NCI-H69 (cell line): ENCODE measurements at regions not wholly inside any gene's neighbourhood (a gene's known extent, or its start where the extent isn't known, plus 50 kb on each side); places are given as distances from the start of the nearest gene placed in this dataset.
"Not testable (repeated sequence)": the region's sequence is repeated elsewhere in the genome, so short reads cannot be mapped to it uniquely, and the experiment has no call there.

ENCODE experiments used
- DNase-seq: peaks from one replicate; lab custom pipeline; 2025; lab: John Stamatoyannopoulos, UW

DNA sequence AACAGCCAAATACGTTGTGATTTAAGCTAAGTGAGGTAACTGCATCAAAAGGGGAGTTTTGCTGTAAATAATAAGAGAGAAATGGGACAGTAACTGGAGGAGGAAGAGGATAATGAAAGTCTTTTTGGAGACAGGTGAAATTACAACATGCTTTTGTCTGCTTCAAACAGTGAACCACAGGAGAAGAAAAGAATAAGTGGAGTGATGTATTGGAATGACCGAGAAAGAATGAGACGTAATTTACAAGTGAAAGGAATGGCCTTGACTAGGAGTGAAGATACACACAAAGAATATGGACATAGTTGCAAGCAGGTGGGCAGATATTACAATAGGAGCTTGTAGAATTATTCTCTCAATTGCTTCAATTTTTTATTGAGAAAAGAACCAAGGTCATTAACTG is 550.8 kb downstream of the DIPK2A start:
- DNase-seq = no peak

DNA sequence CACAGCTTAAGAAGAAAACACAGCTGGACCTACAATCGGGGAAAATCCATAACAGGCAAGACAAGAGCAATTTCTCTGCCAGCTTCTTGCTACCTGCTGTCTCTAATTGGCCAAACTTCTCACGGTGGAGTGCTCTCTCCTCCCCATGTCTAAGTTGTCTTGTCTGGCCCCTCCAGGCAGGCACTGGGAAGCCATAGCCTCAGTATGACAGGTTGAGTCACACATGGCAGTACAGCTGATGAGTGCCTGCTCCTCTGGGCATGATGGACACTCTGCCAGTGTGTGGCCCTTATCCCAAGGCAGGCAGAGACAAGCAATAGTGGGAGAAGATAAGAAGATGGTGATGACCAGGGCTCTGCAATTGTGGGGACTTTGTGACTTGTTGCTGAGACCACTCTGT is 551.8 kb downstream of the DIPK2A start:
- DNase-seq = no peak

DNA sequence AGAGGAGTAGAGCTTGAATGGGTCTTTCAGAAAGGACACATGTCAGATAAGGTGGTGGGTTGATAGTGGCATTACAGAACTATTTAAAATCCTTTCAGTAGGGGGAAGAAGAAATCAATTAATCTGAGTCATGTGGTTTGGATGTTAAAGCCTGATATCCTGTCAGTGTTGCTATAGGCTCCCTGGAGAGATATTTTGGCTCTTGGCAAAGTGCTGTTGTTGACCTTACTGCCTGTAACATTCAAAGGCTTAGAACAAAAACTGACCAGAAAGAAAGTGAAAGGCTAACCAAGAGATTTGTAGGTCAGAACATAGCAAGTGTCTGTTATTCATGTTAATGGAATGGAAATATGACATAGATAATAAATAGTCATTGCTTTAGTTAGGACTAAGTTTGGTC is 552.9 kb downstream of the DIPK2A start:
- DNase-seq = peak; percentile 7

DNA sequence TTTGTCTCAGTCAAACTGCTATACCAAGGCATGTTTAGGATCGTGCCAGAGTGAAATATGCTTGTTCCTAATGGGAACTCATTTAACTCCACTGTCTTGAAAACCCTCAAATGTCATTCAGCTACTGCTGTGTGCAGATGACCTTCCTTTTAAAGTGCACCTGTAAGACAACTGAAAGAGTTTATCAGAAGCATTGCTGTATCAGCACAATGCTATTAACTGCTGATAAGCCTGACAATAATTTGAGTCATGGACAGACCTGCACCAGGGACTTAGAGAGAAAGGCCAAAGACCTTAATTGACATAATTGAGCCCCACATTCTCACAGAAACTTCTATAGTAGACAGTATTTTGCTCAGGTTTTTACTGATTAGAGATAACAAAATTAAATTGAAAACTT is 557.9 kb downstream of the DIPK2A start:
- no peak for DNase-seq

DNA sequence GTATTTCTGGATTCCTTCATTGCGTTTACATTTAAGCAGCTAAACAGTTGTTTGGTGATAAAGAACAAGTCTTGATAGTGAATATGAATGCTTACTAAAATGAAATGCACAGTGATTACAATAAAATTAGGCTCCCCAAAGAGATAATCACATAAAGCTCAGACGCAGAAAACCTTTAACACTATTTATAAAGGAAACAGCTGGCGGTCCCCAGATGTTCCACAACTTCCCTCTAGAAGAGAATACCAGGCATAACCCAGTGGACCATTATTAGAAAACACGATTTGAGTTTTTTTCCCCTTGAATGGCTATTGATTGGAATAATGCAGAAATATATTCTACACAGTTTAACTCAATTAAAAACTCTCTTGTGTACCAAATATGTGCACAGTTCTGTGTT is 573.2 kb downstream of the DIPK2A start:
- peak; percentile 17 for DNase-seq

DNA sequence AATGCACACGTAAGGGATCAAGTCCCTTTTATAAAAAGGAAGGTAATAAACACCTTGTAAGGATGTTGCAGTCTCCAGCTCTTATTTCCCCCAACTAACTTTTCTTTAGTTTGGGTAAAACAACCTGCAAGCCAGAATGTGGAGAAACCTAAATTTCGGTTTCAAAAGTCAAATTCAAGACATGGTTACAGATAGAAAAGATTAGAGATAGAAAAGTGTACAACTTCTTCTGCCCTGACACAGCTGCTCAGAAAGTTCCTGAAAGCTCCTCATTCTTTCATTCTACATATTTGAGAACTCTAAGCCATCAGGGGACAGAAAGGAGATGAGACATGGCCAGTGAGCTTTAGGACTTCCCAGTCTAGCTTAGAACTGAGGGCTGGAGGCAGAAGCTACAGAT is 574.9 kb downstream of the DIPK2A start:
- no peak for DNase-seq

DNA sequence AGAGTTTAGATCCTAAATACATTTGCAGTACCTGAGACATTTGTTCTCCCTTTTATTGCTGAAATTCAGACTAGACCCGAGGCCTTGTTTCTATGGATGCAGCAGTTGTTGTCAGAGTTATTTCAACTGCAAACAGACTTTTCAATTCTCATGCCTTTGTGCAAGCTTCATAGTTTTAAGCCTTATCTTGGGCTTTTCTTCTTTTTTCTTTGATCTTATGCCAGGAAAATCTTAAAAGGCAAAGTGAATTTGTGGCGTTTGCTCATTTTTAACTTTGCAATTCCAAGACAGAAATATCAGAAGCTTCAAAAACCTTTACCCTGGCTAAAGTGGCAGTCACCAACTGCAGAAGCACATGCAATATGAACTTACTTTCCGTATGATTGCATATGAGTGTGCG is 576.7 kb downstream of the DIPK2A start:
- no peak for DNase-seq

DNA sequence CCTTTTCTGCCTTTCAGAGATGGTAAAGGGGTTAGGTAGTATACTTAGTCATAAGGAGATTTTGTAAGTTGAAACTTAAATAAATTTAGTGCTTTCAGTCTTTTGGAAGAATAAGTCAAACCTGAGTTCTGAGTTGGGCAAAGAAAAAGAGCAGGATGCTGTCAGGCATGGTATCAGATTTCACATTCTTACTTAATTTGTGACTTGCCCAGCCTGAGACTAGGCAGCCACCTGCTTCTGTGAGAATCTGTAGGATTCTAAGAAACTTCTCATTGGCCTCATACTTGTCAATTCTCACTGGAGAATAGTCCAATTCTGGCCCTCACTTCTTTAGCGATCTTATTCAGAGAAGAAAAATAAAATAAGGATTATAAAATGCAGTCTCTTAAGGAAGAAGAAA is 577.5 kb downstream of the DIPK2A start:
- DNase-seq = peak; percentile 26

DNA sequence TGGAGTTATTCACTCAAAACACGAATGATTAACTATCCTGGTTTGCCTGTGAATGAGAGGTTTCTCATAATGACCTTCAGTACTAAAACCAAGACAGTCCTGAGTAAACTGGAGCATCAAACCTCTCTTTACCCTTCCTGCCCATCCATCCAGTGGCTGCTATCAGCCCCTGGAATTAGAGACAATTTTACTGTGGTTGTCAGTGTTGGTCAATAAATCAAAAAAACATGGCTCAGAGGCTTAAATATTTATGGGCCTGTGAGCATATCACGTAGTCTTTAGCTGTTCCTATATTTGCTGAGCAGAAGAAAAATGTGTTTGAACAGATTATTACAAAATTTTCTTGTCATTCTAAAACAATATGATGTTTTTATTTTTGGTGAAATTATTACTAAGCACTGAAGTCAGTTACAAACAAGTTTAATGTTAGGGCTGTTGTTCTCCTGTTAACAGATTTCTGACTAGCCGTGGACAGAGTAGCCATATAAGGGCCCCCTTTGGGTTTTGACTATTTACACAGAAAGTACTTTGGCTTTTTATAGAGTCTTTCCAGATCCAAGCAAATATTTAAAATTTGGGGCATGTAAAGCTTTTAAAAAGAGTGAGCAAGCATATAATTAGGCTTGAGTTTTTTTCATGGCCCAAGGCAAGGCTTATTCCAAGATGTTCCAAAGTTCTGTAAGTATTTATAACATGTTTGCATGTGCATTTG is 580.9 kb downstream of the DIPK2A start:
- DNase-seq = peak; percentile 49

DNA sequence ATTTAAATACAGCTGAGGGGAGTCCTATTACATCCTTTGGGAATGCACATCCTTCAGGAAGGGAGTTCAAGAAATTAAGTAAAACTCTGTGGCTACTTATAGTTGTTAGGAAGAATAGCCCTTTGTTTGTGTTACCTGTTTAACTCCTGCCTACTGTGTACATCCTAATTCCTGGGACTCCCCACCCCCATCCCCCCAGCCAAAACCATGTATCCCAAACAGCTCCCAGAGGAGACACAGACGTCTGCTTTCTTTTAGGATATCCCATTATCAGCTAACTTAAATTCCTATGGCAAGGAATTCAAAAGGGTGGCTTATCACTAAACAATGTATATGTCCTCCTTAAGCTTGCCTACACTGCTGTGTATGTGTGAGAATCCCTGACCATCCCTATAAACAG is 581.7 kb downstream of the DIPK2A start:
- peak; percentile 37 for DNase-seq

DNA sequence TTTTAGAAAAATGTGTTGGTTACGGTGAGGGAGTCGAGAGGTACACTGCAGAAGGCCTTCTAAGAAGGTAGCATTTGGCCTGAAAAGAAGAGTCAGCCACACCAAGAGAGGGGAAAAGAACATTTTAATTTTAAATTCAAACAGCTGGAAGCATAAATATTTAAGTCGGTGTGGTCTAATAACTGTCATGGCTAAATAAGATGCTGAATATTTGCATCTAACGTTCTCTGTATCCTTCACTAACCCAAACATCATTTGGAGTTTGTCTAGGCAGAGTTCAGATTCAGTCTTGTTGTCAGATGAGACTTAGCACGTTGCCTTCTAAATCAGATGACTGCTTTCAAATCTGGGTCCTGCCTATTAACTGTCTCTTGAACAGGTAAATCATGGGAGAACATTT is 583.3 kb downstream of the DIPK2A start:
- no peak for DNase-seq

DNA sequence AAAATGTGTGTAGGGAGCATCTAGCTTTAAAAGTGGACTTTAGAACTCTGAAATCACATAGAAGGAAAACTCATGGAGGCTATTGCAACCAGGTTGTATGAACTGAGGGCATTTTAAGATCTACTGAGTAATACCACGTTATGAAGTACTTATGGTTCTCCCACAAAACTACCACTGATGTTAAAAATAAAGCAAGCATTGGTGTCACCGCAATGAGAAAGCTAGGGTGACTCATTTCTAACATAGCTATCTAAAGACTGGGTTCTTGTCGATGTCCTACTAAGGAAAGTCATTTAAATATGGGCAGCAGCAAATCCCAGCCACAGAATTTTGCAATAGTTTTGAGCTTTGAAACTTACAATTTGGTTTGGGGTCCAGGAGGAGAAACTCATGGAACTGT is 584.8 kb downstream of the DIPK2A start:
- no peak for DNase-seq

DNA sequence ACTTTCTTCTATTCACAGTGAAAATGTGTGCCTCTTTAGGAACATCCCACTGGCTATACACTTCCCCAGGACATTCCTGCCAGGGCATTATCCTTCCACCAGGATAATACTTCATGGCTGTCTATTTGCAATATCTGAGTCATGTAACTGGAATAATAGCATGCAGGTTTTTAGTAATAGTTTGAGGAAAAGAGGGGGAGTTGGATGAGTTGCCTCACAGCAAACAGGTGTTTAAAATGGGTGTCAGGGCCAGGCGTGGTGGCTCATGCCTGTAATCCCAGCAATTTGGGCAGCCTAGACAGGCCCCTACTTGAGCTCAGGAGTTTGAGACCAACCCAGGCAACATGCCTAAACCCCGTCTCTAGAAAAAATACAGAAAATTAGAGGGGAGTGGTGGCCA is 585.9 kb downstream of the DIPK2A start:
- DNase-seq = no peak

DNA sequence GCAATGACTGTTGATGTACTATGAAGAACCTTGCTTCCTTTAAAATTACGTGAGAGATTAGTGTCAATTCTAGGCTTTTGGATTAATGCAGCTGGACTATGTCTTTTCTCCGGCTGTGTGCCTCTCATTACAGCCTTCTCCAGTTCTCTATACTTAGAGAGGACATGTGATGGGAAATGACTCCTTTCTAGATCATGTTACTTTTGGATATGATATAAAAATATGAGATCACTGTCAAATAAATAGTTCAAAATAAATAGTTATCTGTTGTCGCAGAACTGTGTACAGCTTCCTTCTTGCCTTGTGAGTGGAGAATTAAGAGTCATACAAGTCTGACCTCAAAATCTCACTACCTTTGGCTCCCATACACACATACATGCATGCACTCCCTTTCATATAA is 592.4 kb downstream of the DIPK2A start:
- no peak for DNase-seq

DNA sequence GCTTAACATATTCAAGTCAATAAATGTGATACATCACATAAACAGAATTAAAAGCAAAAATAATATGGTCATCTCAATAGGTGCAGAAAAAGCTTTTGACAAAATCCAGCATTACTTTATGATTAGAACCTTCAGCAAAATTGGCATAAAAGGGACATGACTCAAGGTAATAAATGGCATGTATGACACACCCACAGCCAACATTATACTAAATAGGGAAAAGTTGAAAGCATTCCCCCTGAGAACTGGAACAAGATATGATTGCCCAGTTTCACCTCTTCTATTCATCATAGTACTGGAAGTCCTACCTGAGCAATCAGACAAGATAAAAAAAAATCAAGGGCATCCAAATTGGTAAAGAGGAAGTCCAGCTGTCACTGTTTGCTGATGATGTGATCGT is 594.7 kb downstream of the DIPK2A start:
- no peak for DNase-seq

DNA sequence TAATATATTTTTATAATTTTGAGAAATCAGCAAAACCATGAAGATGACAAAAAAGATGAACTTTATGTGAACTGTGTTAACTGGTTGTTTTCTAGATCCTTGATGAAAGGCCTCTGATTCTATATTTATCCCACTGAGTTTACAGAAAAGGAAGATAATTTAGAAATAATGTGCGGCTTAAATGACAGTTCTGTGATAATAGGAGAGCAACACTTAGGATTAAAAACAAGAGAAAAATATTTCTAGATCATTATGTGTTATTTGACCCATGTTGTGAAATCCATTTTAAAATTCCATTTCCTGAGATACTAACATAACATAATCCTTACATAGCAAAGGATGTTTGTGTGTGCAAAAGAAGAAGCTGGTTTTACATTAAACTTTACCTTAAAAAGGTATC is 598.0 kb downstream of the DIPK2A start:
- DNase-seq = no peak

DNA sequence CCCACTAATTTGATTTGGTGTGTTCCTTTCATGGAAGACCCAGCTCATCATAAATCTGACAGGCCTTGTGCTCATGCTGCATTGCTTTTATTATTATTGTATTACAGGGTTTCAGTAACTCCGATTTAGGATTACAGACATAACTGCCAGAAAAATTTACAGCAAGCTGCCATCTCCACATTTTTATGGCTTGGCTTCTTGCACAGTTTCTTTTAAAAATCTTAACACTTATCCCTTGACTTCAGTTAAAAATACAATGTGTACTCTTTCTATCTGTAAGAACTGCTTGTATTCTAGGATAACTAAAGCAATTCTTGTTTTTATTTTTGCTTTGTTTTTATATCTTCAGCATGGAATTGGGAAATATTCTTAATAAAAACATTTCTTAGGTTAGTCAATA is 612.2 kb downstream of the DIPK2A start:
- DNase-seq = no peak

DNA sequence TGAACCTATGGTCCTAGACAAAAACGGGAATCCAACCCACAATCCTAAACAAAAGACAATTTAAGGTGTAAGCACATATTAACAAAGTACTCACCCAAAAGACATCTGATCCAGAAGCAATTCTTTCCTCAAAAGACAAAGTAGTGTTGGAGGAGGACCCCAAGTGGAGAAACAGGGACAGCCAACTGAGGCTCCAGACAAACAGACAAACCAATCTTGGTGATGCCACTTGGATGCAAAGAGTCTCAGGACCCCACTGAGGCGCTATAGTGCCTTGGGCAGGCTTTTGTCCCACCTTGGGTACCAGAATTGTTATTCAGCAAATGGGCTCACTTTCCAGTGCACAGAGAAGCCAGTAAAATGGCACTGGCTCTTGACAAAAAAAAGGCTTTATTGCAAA is 613.8 kb downstream of the DIPK2A start:
- DNase-seq = no peak

DNA sequence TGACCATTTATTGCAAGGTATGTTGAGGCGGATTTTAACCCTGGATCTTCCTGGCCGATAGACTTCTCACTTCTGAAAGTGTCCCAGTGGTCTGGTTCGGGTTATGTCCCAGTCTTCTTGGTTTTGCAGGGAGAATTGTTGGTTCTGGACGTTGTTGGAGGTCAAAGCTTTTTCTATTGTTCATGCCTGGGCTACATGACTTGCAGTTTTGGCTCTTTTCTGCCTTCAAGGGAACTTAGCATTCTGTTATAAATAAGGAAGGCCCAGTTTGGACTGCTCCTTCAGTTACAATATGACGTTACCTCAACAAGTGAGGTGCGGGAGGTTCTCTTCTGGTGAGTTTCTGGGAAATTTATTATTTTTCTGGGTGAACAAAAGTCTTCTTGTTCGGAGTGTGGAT is 614.3 kb downstream of the DIPK2A start:
- DNase-seq = no peak

DNA sequence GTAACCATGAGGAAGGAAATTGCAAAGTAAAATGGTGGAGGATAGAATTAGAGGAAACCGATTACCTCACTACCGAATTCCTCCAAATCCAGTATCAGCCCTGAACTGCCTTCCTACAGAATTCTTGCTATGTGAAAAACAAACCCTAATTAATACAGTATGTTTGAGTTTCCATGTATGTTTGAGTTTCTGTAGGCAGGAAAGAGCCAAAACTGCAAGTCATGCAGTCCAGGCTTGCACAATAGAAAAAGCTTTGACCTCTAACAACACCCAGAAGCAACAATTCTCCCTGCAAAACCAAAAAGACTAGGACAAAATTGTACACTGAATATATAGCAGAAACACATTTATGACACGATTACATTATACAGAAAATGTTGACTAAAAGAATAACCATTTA is 614.8 kb downstream of the DIPK2A start:
- DNase-seq = no peak

DNA sequence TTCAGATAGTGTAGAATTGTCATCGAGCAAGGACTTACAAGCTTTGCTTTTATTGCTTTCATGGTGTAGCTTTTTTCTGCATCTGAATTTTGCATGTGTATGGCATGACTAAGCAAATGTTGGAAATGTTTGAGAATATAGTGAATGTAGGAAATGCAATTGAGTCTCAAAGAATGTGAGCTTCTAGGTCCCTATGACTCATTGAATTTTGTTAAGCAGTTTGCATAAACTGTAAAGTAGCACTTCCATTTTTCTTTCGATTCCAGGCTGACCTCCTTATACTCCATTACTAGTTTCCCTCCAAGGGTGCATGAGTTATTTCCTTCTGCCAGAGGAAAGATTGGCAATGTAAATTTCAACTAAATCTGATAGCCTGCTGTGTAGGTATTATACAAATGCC is 619.2 kb downstream of the DIPK2A start:
- DNase-seq = no peak

DNA sequence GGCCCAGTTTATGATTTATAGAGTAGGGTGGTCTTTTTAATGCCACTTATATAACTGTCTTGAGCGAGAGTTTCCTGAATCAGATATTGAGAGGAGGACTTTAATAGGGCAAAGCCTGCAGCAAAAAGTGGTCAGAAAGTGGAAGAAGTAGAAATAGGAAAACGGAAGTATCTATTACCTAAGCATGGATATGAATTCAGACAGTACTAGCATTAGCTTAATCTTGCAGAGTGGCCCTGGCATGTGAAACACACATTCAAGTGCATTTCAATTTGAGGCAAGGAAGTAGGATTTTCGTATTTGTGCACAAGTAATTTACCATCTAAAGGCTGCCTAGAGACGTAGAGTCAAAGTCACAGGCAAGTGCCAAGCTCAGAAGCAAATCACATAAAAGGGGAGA is 622.3 kb downstream of the DIPK2A start:
- no peak for DNase-seq

DNA sequence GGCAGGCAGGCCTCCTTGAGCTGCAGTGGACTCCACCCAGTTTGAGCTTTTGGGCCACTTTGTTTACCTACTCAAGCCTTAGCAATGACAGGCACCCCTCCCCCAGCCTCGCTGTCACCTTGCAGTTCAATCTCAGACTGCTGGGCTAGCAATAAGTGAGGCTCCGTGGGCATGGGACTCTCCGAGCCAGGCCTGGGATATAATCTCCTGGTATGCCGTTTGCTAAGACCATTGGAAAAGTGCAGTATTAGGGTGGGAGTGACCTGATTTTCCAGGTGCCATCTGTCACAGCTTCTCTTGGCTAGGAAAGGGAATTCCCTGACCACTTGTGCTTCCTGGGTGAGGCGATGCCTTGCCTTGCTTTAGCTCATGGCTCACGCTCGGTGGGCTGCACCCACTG is 648.6 kb downstream of the DIPK2A start:
- DNase-seq = not testable (repeated sequence)

DNA sequence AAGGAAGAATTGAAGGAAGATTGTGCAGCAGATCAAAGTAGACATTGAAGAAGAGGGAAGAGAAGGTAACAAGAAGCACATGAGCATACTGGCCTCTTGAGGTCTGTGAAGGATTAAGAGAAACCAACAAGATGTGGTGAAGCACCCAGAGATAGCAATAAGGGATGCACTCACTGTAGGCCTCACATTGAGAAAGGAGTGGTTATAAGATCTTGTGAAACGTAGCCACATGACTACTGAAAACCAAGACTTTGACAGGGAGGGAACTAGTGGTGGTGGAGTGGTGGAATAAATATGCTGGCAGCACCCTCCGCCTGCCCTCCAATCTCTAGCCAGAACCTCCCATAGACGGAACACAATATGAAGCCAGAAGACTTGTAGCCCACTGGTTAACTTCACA is 651.2 kb downstream of the DIPK2A start:
- no peak for DNase-seq

DNA sequence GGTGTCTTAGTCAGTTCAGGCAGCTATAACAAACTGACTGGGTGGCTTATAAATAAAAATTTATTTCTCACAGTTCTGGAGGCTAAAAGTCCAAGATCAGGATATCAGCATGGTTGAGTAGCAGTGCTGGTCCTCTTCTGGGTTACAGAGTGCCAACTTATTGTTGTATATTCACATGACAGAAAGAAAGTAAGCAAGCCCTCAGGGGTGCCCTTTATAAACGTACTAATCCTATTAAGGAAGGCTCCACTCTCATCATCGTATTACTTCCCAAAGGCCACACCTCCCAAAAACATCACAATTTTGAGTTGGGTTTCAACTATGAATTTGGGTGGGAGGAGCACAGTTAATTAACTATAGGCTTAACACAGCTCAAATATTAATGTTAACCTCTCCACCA is 653.0 kb downstream of the DIPK2A start:
- no peak for DNase-seq
